ENCODE measurements at regions not wholly inside any gene's neighbourhood (a gene's known extent, or its start where the extent isn't known, plus 50 kb on each side); places are given as distances from the start of the nearest gene placed in this dataset.
A peak's percentile ranks its signal among the peaks of the same experiment; 100 is the strongest.

GRCh38 chr2:111668741-111669140 is 215.3 kb downstream of the ANAPC1 start:
- in situ Hi-C loops (cut with HindIII; ENCODE audit: low pct_unique_long_range_greater_than_20kb, low sequenced_read_pairs): no loop called here
- BruUV-seq (replicated peaks): no TSS peak
- Histone ChIP-seq H3K4me3 (ENCODE audit: low read depth in 2 of 2, low read length in 2 of 2) (no peak overlapping the region), H3K4me1 (ENCODE audit: control insufficient read depth, insufficient read depth, low read length) (0 out of 2 replicates have a peak, but pooled peaks cover 3% of the 10 kb centered on the region), H3K27me3 (ENCODE audit: control insufficient read depth, insufficient read depth, low read length) (no peaks in the 10 kb centered on the region), H3K9me3 (ENCODE audit: control insufficient read depth, insufficient read depth, low read depth, low read length) (no peaks in the 10 kb centered on the region), H3K27ac (ENCODE audit: low read length) (peak overlapping the region; percentile 51; the same call in 1 of the 2 replicates), H3K36me3 (ENCODE audit: control insufficient read depth, insufficient read depth, low read length) (no peaks in the 10 kb centered on the region)
- ATAC-seq: no peak
- ChIA-PET POLR2A (no interaction called here), CTCF (interaction anchor here (0.7 kb wide), 1 partner anchor 255 kb away, joined by 6 read pairs; no protein-coding TSS in a partner anchor)
- DNase-seq (ENCODE audit: low read depth, low spot score): no peak
- TF ChIP-seq SIN3A (IDR thresholded peaks at IDR 0.05; ENCODE audit: borderline replicate concordance, insufficient read depth, low read depth, low read length) (no peak), REST (IDR thresholded peaks at IDR 0.05; ENCODE audit: insufficient read depth in 1 of 2, low read depth in 2 of 2, low read length in 1 of 2) (no peak), CTCF (IDR thresholded peaks at IDR 0.05) (no peak), TCF7L2 (IDR thresholded peaks at IDR 0.05; ENCODE audit: low read depth, low read length) (no peak), POLR2AphosphoS5 (IDR thresholded peaks at IDR 0.05; ENCODE audit: low read depth, low read length) (no peak)
- intact Hi-C loops (cut with micrococcal nuclease; ENCODE audit: unreplicated experiment): no loop called here

- ATAC-seq: no peak
- Histone ChIP-seq H3K27me3 (ENCODE audit: control insufficient read depth, insufficient read depth, low read length) (no peaks in the 10 kb centered on the region), H3K4me3 (ENCODE audit: low read depth in 2 of 2, low read length in 2 of 2) (no peak overlapping the region), H3K36me3 (ENCODE audit: control insufficient read depth, insufficient read depth, low read length) (no peaks in the 10 kb centered on the region), H3K9me3 (ENCODE audit: control insufficient read depth, insufficient read depth, low read depth, low read length) (no peaks in the 10 kb centered on the region), H3K27ac (ENCODE audit: low read length) (no peak overlapping the region; the same call in 1 of the 2 replicates), H3K4me1 (ENCODE audit: control insufficient read depth, insufficient read depth, low read length) (0 out of 2 replicates have a peak, but pooled peaks cover 8% of the 10 kb centered on the region)
- in situ Hi-C loops (cut with HindIII; ENCODE audit: low pct_unique_long_range_greater_than_20kb, low sequenced_read_pairs) (no loop called here), intact Hi-C loops (cut with micrococcal nuclease; ENCODE audit: unreplicated experiment) (no loop called here)
- no peak for DNase-seq (ENCODE audit: low read depth, low spot score)
- BruUV-seq (replicated peaks): no TSS peak
- no peak for TF ChIP-seq SIN3A (IDR thresholded peaks at IDR 0.05; ENCODE audit: borderline replicate concordance, insufficient read depth, low read depth, low read length)
- TF ChIP-seq TCF7L2 (IDR thresholded peaks at IDR 0.05; ENCODE audit: low read depth, low read length): no peak
- TF ChIP-seq CTCF (IDR thresholded peaks at IDR 0.05): no peak; the same call in 1 of the 2 replicates
- no peak for TF ChIP-seq REST (IDR thresholded peaks at IDR 0.05; ENCODE audit: insufficient read depth in 1 of 2, low read depth in 2 of 2, low read length in 1 of 2)
- no peak for TF ChIP-seq POLR2AphosphoS5 (IDR thresholded peaks at IDR 0.05; ENCODE audit: low read depth, low read length)
- POLR2A ChIA-PET: interaction anchor here (0.6 kb wide), 1 partner anchor 576 kb away, joined by 3 read pairs; no protein-coding TSS in a partner anchor
- CTCF ChIA-PET: no interaction called here
Measured at GRCh38 chr2:111669928-111670695, 213.9 kb downstream of the ANAPC1 start.
